Suprapubic skin (tissue), 4 donors: ENCODE measurements at regions not wholly inside any gene's neighbourhood (a gene's known extent, or its start where the extent isn't known, plus 50 kb on each side); places are given as distances from the start of the nearest gene placed in this dataset.

Source experiments
- DNase-seq, 2 donors: peaks; one replicate each; pipeline ENCODE4 v3.0.0-alpha.2; 2019; ENCODE audit warnings: low spot score in 2 of 2
- H3K27ac ChIP-seq: fragments of 200-600 bp; sonication (generic); one replicate; pipeline ENCODE4 v1.5.1; 2019
- H3K27me3 ChIP-seq: fragments of 200-600 bp; sonication (generic); one replicate; pipeline ENCODE4 v1.5.1; 2019
- H3K36me3 ChIP-seq: fragments of 200-600 bp; sonication (generic); one replicate; pipeline ENCODE4 v1.5.1; 2019
- H3K4me1 ChIP-seq: fragments of 200-600 bp; sonication (generic); one replicate; pipeline ENCODE4 v1.5.1; 2019
- H3K4me3 ChIP-seq: fragments of 200-600 bp; sonication (generic); one replicate; pipeline ENCODE4 v1.5.1; 2019; ENCODE audit warnings: mild to moderate bottlenecking
- H3K9me3 ChIP-seq: fragments of 200-600 bp; sonication (generic); one replicate; pipeline ENCODE4 v1.5.1; 2019
- EP300 ChIP-seq: sonication (generic); formaldehyde crosslinking; IDR thresholded peaks from one replicate; pipeline ENCODE4 v1.6.1; 2017; ENCODE audit warnings: antibody characterized with exemption
- POLR2A ChIP-seq, 2 donors: fragments of 450-650 bp; IDR thresholded peaks; one replicate each; pipeline ENCODE4 v1.6.1; 2017; ENCODE audit warnings: antibody characterized with exemption in 2 of 2, mild to moderate bottlenecking in 2 of 2, moderate library complexity in 2 of 2
- POLR2AphosphoS5 ChIP-seq, 3 donors: sonication (generic); formaldehyde crosslinking; IDR thresholded peaks; one replicate each; pipeline ENCODE4 v1.6.1; 2017; ENCODE audit warnings: antibody characterized with exemption in 3 of 3
- WGBS: methylation state at CpG from one replicate; pipeline ENCODE4 v1.1.5; 2018; 5-methylcytosine and 5-hydroxymethylcytosine counted together
- TF ChIP-seq, protein P1 (sequence below), 2 donors: fragments of 200-600 bp in 1 of 2; fragments of 450-650 bp in 1 of 2; sonication (generic) in 1 of 2; IDR thresholded peaks; one replicate each; pipeline ENCODE4 v1.5.1; 2016 to 2019; ENCODE audit warnings: antibody characterized with exemption in 2 of 2, mild to moderate bottlenecking in 1 of 2, moderate library complexity in 1 of 2

DNA sequence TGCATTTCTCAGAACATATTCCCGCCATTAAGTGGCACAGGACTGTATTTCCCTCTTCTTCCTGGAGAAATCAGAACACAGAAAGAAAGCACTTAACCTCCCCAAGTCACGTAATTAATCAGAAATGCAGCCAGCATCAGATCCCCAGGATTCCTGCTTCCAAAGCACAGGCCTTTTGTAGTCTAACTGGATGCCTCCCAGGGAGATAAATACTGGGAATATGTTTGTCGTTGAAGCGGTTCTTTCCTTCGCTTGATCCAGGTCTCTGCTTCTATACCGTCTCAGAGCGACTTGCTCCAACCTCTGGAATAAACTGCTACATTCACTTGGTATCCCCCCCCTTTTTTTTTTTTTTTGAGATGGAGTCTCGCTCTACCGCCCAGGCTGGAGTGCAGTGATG lies 198.6 kb downstream of the KBTBD8 start:
- H3K27ac ChIP-seq: no peak overlapping the region
- no peak overlapping the region for H3K4me3 ChIP-seq
- TF ChIP-seq EP300 (no peak), POLR2A (IDR thresholded peaks at IDR 0.05) (no peak), POLR2AphosphoS5 (IDR thresholded peaks at IDR 0.05) (no peak)
- TF ChIP-seq, protein P1, sequence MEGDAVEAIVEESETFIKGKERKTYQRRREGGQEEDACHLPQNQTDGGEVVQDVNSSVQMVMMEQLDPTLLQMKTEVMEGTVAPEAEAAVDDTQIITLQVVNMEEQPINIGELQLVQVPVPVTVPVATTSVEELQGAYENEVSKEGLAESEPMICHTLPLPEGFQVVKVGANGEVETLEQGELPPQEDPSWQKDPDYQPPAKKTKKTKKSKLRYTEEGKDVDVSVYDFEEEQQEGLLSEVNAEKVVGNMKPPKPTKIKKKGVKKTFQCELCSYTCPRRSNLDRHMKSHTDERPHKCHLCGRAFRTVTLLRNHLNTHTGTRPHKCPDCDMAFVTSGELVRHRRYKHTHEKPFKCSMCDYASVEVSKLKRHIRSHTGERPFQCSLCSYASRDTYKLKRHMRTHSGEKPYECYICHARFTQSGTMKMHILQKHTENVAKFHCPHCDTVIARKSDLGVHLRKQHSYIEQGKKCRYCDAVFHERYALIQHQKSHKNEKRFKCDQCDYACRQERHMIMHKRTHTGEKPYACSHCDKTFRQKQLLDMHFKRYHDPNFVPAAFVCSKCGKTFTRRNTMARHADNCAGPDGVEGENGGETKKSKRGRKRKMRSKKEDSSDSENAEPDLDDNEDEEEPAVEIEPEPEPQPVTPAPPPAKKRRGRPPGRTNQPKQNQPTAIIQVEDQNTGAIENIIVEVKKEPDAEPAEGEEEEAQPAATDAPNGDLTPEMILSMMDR (IDR thresholded peaks at IDR 0.05): no peak
- no peaks in the 10 kb centered on the region for H3K4me1 ChIP-seq
- 90% methylated on average over 9 of the region's 9 CpGs for WGBS
- DNase-seq: no peak
- no peaks in the 10 kb centered on the region for H3K9me3 ChIP-seq
- no peaks in the 10 kb centered on the region for H3K27me3 ChIP-seq
- no peaks in the 10 kb centered on the region for H3K36me3 ChIP-seq

DNA sequence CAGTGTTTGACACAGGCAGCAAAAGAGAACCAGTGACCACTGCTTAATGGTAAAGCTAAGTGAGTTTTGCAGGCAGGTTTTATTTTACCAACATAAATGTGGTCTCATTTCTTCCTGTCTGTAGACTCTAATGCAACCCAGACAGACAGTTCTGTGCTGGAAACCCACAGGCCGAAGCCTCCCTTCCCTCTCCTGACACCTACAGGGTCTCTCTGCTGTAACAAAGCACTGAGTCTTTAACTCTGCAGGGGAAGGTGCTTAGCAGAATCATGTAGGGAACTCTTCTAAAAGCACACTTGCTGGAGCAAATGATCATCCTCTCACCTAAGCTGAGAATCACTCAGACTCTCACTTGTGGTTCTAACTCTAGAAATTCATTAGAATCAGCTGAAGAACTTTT lies 200.3 kb downstream of the KBTBD8 start:
- Histone ChIP-seq H3K36me3 (no peaks in the 10 kb centered on the region), H3K4me3 (no peak overlapping the region), H3K27me3 (no peaks in the 10 kb centered on the region), H3K27ac (no peak overlapping the region), H3K4me1 (no peaks in the 10 kb centered on the region), H3K9me3 (no peaks in the 10 kb centered on the region)
- DNase-seq: no peak
- TF ChIP-seq, protein P1 (IDR thresholded peaks at IDR 0.05): no peak
- TF ChIP-seq EP300 (no peak), POLR2A (IDR thresholded peaks at IDR 0.05) (no peak), POLR2AphosphoS5 (IDR thresholded peaks at IDR 0.05) (no peak)
- 100% methylated on average over 1 of the region's 1 CpG for WGBS

DNA sequence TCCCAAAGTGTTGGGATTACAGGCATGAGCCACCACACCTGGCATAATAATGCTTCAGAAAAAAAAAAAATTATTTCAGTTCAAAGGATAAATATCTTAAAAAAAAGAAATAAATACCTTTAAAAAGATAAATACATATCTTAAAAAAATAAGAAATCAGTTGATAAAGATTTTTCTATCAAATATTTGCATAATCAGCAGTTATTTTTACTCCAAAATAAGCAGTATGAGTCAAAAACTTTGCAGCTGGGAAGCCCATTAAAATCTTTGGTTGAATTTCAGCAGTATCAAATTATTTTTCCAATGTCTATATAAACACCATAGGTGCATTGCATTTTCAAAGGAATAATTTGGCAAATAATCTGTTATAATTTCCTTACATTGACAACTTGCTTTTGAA lies 202.5 kb downstream of the KBTBD8 start:
- H3K4me3 ChIP-seq: no peak overlapping the region
- no peak for DNase-seq
- no peaks in the 10 kb centered on the region for H3K27me3 ChIP-seq
- no peak overlapping the region for H3K27ac ChIP-seq
- TF ChIP-seq POLR2AphosphoS5 (IDR thresholded peaks at IDR 0.05) (no peak), EP300 (no peak), POLR2A (IDR thresholded peaks at IDR 0.05) (no peak)
- TF ChIP-seq, protein P1 (IDR thresholded peaks at IDR 0.05): no peak
- H3K9me3 ChIP-seq: no peaks in the 10 kb centered on the region
- H3K36me3 ChIP-seq: no peaks in the 10 kb centered on the region
- H3K4me1 ChIP-seq: no peaks in the 10 kb centered on the region

DNA sequence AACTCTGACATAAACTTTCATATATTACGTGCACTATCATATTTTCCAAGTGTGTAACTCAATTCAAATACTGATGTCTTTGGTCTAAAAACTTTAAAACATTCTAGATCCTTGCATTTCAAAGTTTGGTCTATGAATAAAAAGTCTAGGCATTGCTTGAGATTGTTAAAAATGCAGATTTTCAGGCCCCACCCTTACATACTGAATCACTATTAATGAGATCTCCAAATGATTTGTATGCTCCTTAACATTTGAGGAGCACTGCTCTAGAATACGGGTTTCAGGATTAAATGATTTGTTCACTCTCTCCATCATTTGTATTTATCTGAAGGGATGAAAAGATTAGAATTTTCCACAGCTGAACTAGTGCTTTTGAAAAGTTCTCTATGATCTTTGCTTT lies 202.9 kb downstream of the KBTBD8 start:
- no peak for TF ChIP-seq POLR2A (IDR thresholded peaks at IDR 0.05)
- TF ChIP-seq EP300: no peak
- TF ChIP-seq POLR2AphosphoS5 (IDR thresholded peaks at IDR 0.05): no peak
- TF ChIP-seq, protein P1 (IDR thresholded peaks at IDR 0.05): no peak
- Histone ChIP-seq H3K4me1 (no peaks in the 10 kb centered on the region), H3K27me3 (no peaks in the 10 kb centered on the region), H3K4me3 (no peak overlapping the region), H3K36me3 (no peaks in the 10 kb centered on the region), H3K27ac (no peak overlapping the region), H3K9me3 (no peaks in the 10 kb centered on the region)
- 81% methylated on average over 2 of the region's 2 CpGs for WGBS
- DNase-seq: no peak

DNA sequence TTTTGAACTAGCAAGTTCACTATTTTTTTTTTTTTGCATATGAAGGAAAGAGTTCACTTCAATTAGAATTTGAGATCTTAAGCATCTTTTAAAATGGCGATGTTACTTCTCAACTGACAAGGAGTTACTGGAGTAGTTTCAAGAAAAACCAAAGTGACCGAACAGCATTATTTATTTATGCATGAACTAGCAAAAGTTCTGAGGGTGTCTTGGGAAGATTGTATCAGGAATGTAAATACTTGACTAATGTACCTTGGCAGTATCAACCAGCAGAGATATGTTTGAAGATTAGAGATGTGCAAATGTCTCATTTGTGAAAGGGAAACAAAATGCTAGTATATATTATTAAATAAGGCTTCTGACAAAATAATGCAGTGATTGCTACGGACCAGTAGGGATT lies 203.9 kb downstream of the KBTBD8 start:
- H3K9me3 ChIP-seq: no peaks in the 10 kb centered on the region
- no peak overlapping the region for H3K27ac ChIP-seq
- no peak overlapping the region for H3K4me3 ChIP-seq
- no peaks in the 10 kb centered on the region for H3K27me3 ChIP-seq
- no peak for DNase-seq
- WGBS: 44% methylated on average over 3 of the region's 3 CpGs
- no peaks in the 10 kb centered on the region for H3K4me1 ChIP-seq
- TF ChIP-seq, protein P1 (IDR thresholded peaks at IDR 0.05): no peak
- no peak for TF ChIP-seq POLR2AphosphoS5 (IDR thresholded peaks at IDR 0.05)
- TF ChIP-seq EP300: no peak
- TF ChIP-seq POLR2A (IDR thresholded peaks at IDR 0.05): no peak
- no peaks in the 10 kb centered on the region for H3K36me3 ChIP-seq
